Ishikawa (cell line): ENCODE measurements at regions not wholly inside any gene's neighbourhood (a gene's known extent, or its start where the extent isn't known, plus 50 kb on each side); places are given as distances from the start of the nearest gene placed in this dataset.

Source experiments
- CEBPB ChIP-seq: IDR thresholded peaks from 2 replicates; pipeline ENCODE4 v1.6.1; 2012
- EGR1 ChIP-seq: IDR thresholded peaks from 2 replicates; pipeline ENCODE4 v1.6.1; 2012
- EP300 ChIP-seq: IDR thresholded peaks from 2 replicates; pipeline ENCODE4 v1.6.1; 2012; ENCODE audit warnings: borderline replicate concordance
- FOXM1 ChIP-seq: IDR thresholded peaks from 2 replicates; pipeline ENCODE4 v1.6.1; 2012; ENCODE audit warnings: low read depth, borderline replicate concordance
- NFIC ChIP-seq: IDR thresholded peaks from 2 replicates; pipeline ENCODE4 v1.6.1; 2012
- RAD21 ChIP-seq: IDR thresholded peaks from 2 replicates; pipeline ENCODE4 v1.6.1; 2012; ENCODE audit warnings: low read depth
- REST ChIP-seq: IDR thresholded peaks from 2 replicates; pipeline ENCODE4 v1.6.1; 2012; ENCODE audit warnings: low read depth, mild to moderate bottlenecking
- TCF12 ChIP-seq: IDR thresholded peaks from 2 replicates; pipeline ENCODE4 v1.6.1; 2012; ENCODE audit warnings: low read depth
- TEAD4 ChIP-seq: IDR thresholded peaks from 2 replicates; pipeline ENCODE4 v1.6.1; 2012
- YY1 ChIP-seq: IDR thresholded peaks from 2 replicates; pipeline ENCODE4 v1.6.1; 2012; ENCODE audit warnings: low read depth
- TF ChIP-seq, protein P1 (sequence below): IDR thresholded peaks from 2 replicates; pipeline ENCODE4 v1.6.1; 2012

- TF ChIP-seq RAD21 (no peak), CEBPB (no peak), EP300 (no peak), REST (no peak), YY1 (no peak), TEAD4 (no peak), TCF12 (no peak), EGR1 (no peak), NFIC (no peak), FOXM1 (no peak)
- TF ChIP-seq, protein P1, sequence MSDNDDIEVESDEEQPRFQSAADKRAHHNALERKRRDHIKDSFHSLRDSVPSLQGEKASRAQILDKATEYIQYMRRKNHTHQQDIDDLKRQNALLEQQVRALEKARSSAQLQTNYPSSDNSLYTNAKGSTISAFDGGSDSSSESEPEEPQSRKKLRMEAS = no peak
These were observed 434.4 kb upstream of the MGMT start for GRCh38 chr10:129032372-129033313.
